ENCODE measurements at regions not wholly inside any gene's neighbourhood (a gene's known extent, or its start where the extent isn't known, plus 50 kb on each side); places are given as distances from the start of the nearest gene placed in this dataset.

DNA sequence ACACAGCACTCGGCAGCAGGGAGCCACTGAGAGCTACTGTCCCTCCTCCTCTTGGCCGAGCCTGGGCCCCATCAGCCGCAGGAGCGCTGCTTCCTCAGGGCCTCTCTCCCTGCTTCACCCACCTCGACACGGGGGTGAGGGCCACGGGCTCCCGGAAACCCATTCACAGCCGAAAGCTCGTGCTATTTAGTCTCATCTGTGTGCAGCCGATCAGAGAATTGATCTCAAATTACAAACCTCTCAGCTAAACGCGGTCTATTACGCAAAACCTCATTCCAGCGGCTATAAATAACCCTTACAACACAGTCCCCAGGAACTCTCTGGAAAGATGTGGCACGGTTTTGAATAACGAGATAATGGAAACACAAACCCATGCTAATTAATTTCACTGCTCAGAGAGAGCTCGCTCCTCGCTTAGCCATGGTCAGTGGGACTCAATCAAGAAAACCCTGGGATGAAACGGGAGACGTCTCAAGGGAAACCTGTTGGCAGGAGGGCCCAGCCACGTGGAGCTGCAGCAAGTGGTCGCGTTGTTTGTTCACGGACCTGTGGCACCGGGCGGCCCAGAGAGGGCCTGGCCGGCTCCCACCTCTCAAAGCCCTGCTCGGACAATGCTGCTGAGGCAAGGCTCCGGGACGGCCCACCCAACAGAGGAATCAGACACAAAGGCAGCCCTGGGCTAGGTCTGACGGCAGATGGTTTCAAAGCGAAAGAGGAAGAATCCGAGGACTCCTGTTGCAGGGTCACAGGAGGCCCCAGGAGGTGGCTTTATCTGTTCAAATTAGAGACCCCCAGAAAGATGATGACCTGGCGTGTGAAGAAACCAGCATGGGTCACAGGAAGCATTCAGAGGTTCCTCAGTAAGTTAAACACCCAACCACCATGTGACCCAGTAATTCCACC, 210.5 kb downstream of the CTTN start:
- DNase-seq (ENCODE audit: low read depth in 2 of 2): peak; percentile 42 to 52

GRCh38 chr11:70610566-70611565, 212.5 kb downstream of the CTTN start:
- peak; percentile 29 for DNase-seq (ENCODE audit: low read depth in 2 of 2)

- DNase-seq (ENCODE audit: low read depth in 2 of 2): no peak
Observed at GRCh38 chr11:70611821-70612220, 213.5 kb downstream of the CTTN start.

DNA sequence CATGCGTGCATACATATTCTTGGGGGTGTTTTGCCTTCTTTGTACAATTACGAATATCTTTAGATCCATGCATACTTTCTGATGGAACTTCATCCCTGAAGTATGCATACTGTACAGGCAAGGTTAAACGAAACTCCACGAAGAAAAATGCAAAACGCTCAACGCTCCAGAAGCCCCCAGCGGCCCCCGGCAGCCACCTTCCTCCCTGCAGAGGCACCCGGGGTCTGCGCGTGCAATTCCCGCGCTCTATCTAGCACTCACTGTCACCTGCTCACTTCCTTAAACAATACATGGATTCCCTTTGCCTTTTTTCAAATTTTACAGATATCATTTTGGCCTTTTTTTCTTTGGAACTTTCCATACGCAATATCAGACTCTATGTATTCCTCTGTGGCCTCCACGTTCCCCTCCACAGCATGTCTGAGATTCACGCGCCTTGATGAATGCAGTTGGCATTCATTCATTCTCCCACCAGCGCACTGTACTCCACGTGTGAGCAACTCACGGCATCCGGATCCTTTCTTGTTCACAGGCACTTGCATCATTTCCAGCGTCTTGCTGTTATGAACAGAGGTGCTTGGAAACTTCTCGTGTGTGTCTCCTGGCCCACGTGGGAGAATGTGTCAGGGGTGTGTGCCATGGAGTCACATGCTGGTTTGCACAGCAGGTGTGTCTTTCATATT, 214.3 kb downstream of the CTTN start:
- DNase-seq (ENCODE audit: low read depth in 2 of 2): no peak

DNA sequence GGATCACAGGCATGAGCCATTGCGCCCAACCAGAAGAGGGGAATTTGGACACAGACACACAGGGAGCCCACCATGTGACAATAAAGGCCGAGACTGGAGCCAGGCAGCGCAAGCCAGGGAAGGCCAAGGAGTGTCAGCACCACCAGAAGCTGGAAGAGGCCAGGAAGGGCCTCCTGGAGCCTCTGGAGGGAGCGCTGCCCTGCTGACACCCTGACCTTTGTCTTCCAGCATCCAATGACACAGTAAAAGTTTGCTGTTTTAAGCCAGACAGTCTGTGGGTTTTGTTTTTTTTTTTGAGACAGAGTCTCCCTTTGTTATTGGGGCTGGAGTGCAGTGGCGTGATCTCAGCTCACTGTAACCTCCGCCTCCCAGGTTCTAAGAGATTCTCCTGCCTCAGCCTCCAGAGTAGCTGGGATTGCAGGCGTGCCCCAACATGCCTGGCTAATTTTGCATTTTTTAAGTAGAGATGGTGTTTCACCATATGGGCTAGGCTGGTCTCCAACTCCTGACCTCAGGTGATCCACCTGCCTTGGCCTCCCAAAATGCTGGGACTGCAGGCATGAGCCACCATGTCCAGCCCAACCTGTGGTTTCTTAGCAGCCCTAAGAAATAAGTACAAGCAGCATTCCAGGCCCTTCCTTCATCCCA, 215.8 kb downstream of the CTTN start:
- DNase-seq (ENCODE audit: low read depth in 2 of 2): no peak

- no peak for DNase-seq (ENCODE audit: low read depth in 2 of 2)
Observed at GRCh38 chr11:70615036-70615875, 216.9 kb downstream of the CTTN start.

GRCh38 chr11:70616317-70616716, 218.0 kb downstream of the CTTN start:
- no peak for DNase-seq (ENCODE audit: low read depth in 2 of 2)

GRCh38 chr11:70616938-70617654, 218.8 kb downstream of the CTTN start:
- no peak for DNase-seq (ENCODE audit: low read depth in 2 of 2)

- no peak for DNase-seq (ENCODE audit: low read depth in 2 of 2)
Observed at GRCh38 chr11:70618431-70619101, 220.2 kb downstream of the CTTN start.

GRCh38 chr11:70619591-70619990, 221.3 kb downstream of the CTTN start:
- DNase-seq (ENCODE audit: low read depth in 2 of 2): no peak

DNA sequence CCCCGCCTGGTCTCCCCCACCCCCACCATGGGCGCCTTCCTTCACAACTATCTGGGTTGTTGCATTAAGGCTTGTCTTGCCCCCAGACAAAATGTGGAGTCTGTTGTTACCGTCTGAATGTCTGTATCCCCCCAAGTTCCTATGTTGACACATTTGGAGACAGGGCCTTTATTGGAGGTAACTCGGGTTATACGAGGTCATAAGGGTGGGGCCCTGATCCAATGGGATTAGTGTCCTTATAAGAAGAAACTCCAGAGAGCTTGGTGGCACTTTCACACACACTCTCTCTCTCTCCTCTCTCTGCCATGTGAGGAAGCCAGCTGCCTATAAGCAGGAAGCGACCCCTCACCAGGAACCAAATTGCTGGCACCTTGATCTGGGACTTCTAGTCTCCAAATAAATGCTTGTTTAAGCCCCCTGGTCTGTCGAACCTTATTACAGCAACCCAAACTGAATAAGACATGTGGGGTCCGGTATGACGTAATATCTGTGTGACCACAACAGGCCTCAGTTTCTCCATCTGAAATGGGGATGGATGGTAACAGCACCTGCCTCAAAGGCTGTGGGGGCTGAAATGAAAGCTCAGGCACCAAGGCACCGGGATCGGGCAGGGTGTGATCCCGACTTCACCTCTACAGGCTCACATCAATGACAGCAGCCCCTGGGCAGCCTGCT, 222.3 kb downstream of the CTTN start:
- no peak for DNase-seq (ENCODE audit: low read depth in 2 of 2)

DNA sequence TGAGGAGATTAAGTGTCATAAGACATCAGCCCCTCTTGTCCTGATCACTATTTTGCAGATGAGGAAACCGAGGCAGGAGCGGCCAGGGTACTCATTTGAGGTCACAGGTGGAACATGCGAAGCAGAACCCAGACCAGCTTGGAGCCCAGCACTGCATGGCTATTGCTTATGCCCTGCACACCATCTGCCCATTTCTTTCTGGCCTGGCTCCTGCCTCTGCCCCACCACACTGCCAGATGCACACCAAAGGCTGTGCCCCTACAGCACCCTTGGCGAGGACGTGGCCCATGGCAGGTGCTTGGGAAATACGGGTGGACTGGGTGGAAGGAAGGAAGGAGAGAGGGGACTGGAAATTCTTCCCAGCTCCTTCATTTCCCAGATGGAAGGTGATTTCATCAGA, 222.9 kb downstream of the CTTN start:
- no peak for DNase-seq (ENCODE audit: low read depth in 2 of 2)

- no peak for DNase-seq (ENCODE audit: low read depth in 2 of 2)
Observed at GRCh38 chr11:70622091-70622490, 223.8 kb downstream of the CTTN start.

GRCh38 chr11:70623906-70624597, 225.7 kb downstream of the CTTN start:
- DNase-seq (ENCODE audit: low read depth in 2 of 2): no peak

- DNase-seq (ENCODE audit: low read depth in 2 of 2): no peak
Observed at GRCh38 chr11:70624598-70624993, 226.3 kb downstream of the CTTN start.

DNA sequence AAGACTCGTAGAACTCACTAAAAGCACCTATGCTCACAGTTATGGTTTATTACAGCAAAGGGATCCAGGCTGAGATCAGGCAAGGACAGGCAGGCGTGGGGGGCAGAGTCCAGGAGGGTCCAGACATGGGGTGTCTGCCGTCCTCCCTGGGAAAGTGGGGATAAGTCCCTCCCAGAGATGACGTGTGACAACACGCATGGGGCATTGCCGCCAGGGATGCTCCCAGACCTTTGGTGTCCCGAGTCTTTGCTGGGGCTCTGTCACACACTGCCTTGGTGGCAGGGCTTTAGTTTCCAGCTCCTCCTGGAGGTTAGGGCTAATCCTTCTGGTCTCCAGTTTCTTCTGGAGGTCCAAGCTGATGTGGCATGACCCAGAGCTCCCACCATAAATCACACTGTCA, 226.7 kb downstream of the CTTN start:
- no peak for DNase-seq (ENCODE audit: low read depth in 2 of 2)

DNA sequence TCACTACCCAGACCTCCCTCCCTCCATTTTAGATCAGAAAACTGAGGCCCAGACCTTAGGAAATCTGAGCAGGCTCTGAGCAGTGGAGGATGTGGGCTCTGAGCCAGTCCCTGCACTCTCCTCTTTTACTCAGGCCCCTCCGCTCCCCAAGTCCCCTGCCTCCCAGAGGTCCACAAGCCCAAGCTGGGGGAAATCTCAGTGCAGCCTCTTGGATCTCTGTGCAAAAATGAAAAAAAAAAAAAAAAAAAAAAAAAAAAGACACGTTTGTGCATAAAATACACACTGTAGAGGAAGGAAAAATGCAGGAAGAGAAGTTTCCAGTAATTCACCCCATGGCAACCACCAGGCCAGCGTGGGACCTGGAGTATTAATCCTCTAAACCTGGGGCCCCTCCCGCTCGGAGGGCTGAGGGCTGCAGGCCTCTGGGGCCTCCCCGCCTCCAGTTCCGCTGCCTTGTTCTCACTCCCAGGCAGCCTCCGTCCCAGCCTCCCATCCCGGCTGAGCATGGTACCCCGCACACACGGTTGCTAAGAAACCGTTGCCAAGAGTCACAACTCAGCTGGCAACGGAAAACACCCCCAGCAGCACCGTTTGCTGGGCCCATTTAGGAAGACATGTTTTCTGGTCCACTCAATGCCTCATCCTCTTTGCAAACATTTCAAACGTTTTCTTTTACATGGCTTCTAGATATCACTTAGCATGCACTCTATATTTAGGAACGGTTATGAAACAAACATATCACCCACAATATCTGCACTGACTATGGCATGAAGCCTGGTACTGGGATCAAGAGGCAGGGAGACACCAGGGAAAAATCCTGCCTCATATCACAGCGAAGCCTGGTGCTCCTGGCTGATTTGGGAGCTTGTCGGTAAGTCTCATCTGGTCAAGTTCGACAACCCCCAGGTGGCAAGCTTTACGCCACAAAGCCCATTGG, 227.5 kb downstream of the CTTN start:
- DNase-seq (ENCODE audit: low read depth in 2 of 2): no peak
